ENCODE measurements at regions not wholly inside any gene's neighbourhood (a gene's known extent, or its start where the extent isn't known, plus 50 kb on each side); places are given as distances from the start of the nearest gene placed in this dataset.

DNA sequence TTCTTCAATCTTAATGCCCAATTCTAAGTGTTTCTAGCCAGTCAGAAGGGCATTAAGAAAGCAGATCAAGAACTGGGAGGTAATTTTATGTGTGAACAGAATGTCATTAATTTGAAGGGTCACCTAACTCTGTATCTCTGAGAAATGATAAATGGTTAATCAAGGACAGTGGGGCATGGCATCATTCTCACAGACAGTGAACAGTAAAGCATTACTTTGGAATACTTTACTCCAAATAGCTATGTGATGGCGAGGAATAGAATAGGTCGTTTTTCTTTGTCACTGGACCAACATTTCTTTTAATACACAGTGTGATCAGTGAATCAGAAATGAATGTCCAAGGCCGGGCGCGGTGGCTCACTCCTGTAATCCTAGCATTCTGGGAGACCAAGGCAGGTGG, 166.1 kb upstream of the KRR1 start:
- TF ChIP-seq, protein P1, sequence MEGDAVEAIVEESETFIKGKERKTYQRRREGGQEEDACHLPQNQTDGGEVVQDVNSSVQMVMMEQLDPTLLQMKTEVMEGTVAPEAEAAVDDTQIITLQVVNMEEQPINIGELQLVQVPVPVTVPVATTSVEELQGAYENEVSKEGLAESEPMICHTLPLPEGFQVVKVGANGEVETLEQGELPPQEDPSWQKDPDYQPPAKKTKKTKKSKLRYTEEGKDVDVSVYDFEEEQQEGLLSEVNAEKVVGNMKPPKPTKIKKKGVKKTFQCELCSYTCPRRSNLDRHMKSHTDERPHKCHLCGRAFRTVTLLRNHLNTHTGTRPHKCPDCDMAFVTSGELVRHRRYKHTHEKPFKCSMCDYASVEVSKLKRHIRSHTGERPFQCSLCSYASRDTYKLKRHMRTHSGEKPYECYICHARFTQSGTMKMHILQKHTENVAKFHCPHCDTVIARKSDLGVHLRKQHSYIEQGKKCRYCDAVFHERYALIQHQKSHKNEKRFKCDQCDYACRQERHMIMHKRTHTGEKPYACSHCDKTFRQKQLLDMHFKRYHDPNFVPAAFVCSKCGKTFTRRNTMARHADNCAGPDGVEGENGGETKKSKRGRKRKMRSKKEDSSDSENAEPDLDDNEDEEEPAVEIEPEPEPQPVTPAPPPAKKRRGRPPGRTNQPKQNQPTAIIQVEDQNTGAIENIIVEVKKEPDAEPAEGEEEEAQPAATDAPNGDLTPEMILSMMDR (IDR thresholded peaks at IDR 0.05; ENCODE audit: low read depth, low read length, missing input control) = no peak
- TF ChIP-seq HNF4A (conservative IDR thresholded peaks at IDR 0.05) = no peak
- no peak for TF ChIP-seq SP1 (IDR thresholded peaks at IDR 0.05)
- no peak for TF ChIP-seq FOXA1 (IDR thresholded peaks at IDR 0.05)
- TF ChIP-seq YY1 (IDR thresholded peaks at IDR 0.05) = no peak
- TF ChIP-seq, protein P2, sequence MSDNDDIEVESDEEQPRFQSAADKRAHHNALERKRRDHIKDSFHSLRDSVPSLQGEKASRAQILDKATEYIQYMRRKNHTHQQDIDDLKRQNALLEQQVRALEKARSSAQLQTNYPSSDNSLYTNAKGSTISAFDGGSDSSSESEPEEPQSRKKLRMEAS (IDR thresholded peaks at IDR 0.05) = no peak
- TF ChIP-seq, protein P3, sequence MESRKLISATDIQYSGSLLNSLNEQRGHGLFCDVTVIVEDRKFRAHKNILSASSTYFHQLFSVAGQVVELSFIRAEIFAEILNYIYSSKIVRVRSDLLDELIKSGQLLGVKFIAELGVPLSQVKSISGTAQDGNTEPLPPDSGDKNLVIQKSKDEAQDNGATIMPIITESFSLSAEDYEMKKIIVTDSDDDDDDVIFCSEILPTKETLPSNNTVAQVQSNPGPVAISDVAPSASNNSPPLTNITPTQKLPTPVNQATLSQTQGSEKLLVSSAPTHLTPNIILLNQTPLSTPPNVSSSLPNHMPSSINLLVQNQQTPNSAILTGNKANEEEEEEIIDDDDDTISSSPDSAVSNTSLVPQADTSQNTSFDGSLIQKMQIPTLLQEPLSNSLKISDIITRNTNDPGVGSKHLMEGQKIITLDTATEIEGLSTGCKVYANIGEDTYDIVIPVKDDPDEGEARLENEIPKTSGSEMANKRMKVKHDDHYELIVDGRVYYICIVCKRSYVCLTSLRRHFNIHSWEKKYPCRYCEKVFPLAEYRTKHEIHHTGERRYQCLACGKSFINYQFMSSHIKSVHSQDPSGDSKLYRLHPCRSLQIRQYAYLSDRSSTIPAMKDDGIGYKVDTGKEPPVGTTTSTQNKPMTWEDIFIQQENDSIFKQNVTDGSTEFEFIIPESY (IDR thresholded peaks at IDR 0.05) = no peak

Data from liver (tissue), 3 donors.